ENCODE measurements at regions not wholly inside any gene's neighbourhood (a gene's known extent, or its start where the extent isn't known, plus 50 kb on each side); places are given as distances from the start of the nearest gene placed in this dataset.

DNA sequence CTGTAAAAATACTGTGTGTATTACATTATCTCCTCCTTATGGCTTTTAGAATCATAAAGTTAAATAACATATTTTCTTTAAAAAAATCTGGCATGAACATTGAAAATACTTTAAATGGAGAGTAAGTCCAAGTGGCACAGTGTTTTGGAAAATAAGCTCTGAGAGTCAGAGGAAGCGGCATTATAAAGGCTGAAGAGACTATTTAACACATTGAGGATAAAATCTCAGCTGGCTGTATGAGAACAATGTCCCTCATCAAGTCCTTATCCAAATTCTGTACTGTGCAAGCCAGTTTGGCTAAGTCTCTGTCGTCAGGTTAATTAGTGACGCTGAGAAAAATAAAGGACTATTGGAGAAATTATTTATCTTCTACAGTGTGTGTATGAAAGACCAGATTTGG lies 245.5 kb downstream of the MFSD1 start:
- TF ChIP-seq, protein P1, sequence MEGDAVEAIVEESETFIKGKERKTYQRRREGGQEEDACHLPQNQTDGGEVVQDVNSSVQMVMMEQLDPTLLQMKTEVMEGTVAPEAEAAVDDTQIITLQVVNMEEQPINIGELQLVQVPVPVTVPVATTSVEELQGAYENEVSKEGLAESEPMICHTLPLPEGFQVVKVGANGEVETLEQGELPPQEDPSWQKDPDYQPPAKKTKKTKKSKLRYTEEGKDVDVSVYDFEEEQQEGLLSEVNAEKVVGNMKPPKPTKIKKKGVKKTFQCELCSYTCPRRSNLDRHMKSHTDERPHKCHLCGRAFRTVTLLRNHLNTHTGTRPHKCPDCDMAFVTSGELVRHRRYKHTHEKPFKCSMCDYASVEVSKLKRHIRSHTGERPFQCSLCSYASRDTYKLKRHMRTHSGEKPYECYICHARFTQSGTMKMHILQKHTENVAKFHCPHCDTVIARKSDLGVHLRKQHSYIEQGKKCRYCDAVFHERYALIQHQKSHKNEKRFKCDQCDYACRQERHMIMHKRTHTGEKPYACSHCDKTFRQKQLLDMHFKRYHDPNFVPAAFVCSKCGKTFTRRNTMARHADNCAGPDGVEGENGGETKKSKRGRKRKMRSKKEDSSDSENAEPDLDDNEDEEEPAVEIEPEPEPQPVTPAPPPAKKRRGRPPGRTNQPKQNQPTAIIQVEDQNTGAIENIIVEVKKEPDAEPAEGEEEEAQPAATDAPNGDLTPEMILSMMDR (IDR thresholded peaks at IDR 0.05 in 8 of 11, conservative IDR thresholded peaks at IDR 0.05 in 3 of 11): no peak
- TF ChIP-seq POLR2A (IDR thresholded peaks at IDR 0.05) (no peak), POLR2AphosphoS5 (IDR thresholded peaks at IDR 0.05) (no peak)

Measured in spleen (tissue), 7 donors.